ENCODE measurements at regions not wholly inside any gene's neighbourhood (a gene's known extent, or its start where the extent isn't known, plus 50 kb on each side); places are given as distances from the start of the nearest gene placed in this dataset.
"Not testable (repeated sequence)": the region's sequence is repeated elsewhere in the genome, so short reads cannot be mapped to it uniquely, and the experiment has no call there.

- H3K4me1 Mint-ChIP-seq (ENCODE audit: low read depth), result no peaks in the 10 kb centered on the region
- no peak overlapping the region for H3K4me3 Mint-ChIP-seq (ENCODE audit: low read depth)
- no peaks in the 10 kb centered on the region for H3K36me3 Mint-ChIP-seq (ENCODE audit: low read depth)
- no peak overlapping the region for H3K27ac Mint-ChIP-seq
- DNase-seq (ENCODE audit: low spot score), result no peak
- H3K27me3 Mint-ChIP-seq (ENCODE audit: low read depth), result no peaks in the 10 kb centered on the region
- intact Hi-C loops (cut with micrococcal nuclease), result no loop called here
- H3K9me3 Mint-ChIP-seq, result peaks cover 5% of the 10 kb centered on the region
Measured at GRCh38 chr6:48564036-48564820, 453.2 kb upstream of the PTCHD4 start.

DNA sequence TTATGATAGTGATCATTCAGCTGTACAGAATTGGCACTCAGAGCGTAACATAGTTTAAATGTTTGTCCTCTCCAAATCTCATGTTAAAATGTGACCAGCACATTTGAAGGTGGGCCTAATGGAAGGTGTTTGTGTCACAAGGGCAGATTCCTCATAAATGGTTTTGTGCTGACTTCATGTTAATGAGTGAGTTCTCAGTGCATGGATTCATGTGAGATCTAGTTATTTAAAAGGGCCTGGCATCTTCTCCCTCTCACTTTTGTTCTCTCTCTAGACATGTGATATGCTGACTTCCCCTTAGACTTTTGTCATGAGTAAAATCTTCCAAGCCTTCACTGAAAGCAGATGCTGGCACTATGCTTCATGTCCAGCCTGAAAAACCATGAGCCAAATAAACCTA lies 452.4 kb upstream of the PTCHD4 start:
- Mint-ChIP-seq H3K4me1 (ENCODE audit: low read depth) (no peaks in the 10 kb centered on the region), H3K27ac (no peak overlapping the region), H3K27me3 (ENCODE audit: low read depth) (no peaks in the 10 kb centered on the region), H3K9me3 (peaks cover 2% of the 10 kb centered on the region), H3K36me3 (ENCODE audit: low read depth) (no peaks in the 10 kb centered on the region), H3K4me3 (ENCODE audit: low read depth) (no peak overlapping the region)
- intact Hi-C loops (cut with micrococcal nuclease), result no loop called here
- DNase-seq (ENCODE audit: low spot score), result no peak

- no peak overlapping the region for H3K4me3 Mint-ChIP-seq (ENCODE audit: low read depth)
- peaks cover 1% of the 10 kb centered on the region for H3K9me3 Mint-ChIP-seq
Measured at GRCh38 chr6:48560408-48560807, 449.4 kb upstream of the PTCHD4 start.

DNA sequence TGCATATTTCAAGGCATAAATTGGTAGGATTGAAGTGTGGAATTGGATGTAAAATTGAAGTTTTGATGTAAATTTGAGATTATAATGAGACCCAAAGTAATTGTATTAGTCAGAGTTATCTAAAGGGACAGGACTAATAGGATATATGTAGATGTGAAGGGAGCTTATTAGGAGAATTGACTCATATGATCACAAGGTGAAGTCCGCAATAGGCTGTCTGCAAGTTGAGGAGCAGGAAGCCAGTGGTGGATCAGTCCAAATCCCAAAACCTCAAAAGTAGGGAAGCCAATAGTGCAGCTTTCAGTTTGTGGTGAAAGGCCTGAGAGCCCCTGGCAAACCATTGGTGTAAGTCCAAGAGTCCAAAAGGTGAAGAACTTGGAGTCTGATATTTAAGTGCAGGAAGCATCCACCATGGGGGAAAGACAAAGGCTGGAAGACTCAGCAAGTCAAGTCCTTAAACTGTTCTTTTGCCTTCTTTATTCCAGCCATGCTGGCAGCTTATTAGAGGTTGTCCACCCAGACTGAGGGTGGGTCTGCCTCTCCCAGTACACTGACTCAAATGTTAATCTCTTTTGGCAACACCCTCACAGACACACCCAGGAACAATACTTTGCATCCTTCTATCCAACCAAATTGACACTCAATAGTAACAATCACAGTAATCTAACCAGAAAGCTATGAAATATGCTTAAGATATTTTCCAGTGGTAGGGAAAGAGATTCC lies 442.6 kb upstream of the PTCHD4 start:
- H3K27me3 Mint-ChIP-seq (ENCODE audit: low read depth), result no peaks in the 10 kb centered on the region
- H3K4me3 Mint-ChIP-seq (ENCODE audit: low read depth), result no peak overlapping the region
- intact Hi-C loops (cut with micrococcal nuclease), result no loop called here
- H3K27ac Mint-ChIP-seq, result no peak overlapping the region
- DNase-seq (ENCODE audit: low spot score), result no peak
- peaks cover 5% of the 10 kb centered on the region for H3K9me3 Mint-ChIP-seq
- no peaks in the 10 kb centered on the region for H3K4me1 Mint-ChIP-seq (ENCODE audit: low read depth)
- H3K36me3 Mint-ChIP-seq (ENCODE audit: low read depth), result no peaks in the 10 kb centered on the region

More at GRCh38 chr6:48560408-48560807, 449.4 kb upstream of the PTCHD4 start:
- intact Hi-C loops (cut with micrococcal nuclease), result no loop called here
- no peak overlapping the region for H3K27ac Mint-ChIP-seq
- no peaks in the 10 kb centered on the region for H3K27me3 Mint-ChIP-seq (ENCODE audit: low read depth)
- no peaks in the 10 kb centered on the region for H3K36me3 Mint-ChIP-seq (ENCODE audit: low read depth)
- H3K4me1 Mint-ChIP-seq (ENCODE audit: low read depth), result no peaks in the 10 kb centered on the region
- no peak for DNase-seq (ENCODE audit: low spot score)

DNA sequence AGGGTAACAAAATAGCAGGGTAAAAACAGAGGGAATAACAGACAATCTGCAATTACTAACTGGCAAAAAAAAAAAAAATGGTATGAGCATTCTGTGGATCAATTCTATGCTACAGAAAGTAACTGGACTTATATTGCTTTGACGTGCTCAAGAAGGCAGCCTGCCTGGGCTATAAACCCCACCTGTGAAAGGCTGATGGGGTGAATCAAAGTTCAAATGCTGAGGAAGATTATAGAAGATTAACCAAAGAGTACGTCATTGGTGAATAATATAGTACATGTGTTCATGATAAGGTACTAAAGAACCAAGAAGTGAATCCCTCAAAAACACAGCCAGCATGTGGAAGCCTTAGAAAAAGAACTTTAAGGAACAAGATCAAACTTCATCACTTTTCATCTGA lies 441.9 kb upstream of the PTCHD4 start:
- H3K27ac Mint-ChIP-seq, result no peak overlapping the region
- no peaks in the 10 kb centered on the region for H3K27me3 Mint-ChIP-seq (ENCODE audit: low read depth)
- DNase-seq (ENCODE audit: low spot score), result no peak
- H3K4me1 Mint-ChIP-seq (ENCODE audit: low read depth), result no peaks in the 10 kb centered on the region
- H3K36me3 Mint-ChIP-seq (ENCODE audit: low read depth), result no peaks in the 10 kb centered on the region
- no peak overlapping the region for H3K4me3 Mint-ChIP-seq (ENCODE audit: low read depth)
- peaks cover 5% of the 10 kb centered on the region for H3K9me3 Mint-ChIP-seq
- intact Hi-C loops (cut with micrococcal nuclease), result no loop called here

DNA sequence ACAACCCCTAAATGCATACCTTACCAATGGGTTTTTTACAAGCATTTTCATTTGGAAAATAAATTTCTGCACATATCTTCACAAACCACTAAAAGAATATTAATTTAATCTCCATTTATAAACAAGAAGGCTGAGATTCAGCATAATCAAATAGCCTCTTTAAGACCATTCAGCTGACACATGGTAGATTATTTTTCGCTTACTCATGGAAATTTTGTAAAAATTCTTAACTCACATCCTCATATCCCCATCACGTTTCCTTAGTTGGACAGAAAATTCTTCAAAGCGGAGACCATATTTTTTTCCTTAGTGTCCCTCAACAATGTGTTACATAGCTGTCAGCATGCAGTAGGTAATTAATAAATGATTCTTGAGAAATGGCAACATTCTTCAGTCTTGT lies 439.6 kb upstream of the PTCHD4 start:
- Mint-ChIP-seq H3K4me3 (ENCODE audit: low read depth) (no peak overlapping the region), H3K36me3 (ENCODE audit: low read depth) (no peaks in the 10 kb centered on the region), H3K9me3 (peaks cover 5% of the 10 kb centered on the region), H3K4me1 (ENCODE audit: low read depth) (no peaks in the 10 kb centered on the region), H3K27me3 (ENCODE audit: low read depth) (no peaks in the 10 kb centered on the region), H3K27ac (no peak overlapping the region)
- intact Hi-C loops (cut with micrococcal nuclease), result no loop called here
- DNase-seq (ENCODE audit: low spot score), result no peak

DNA sequence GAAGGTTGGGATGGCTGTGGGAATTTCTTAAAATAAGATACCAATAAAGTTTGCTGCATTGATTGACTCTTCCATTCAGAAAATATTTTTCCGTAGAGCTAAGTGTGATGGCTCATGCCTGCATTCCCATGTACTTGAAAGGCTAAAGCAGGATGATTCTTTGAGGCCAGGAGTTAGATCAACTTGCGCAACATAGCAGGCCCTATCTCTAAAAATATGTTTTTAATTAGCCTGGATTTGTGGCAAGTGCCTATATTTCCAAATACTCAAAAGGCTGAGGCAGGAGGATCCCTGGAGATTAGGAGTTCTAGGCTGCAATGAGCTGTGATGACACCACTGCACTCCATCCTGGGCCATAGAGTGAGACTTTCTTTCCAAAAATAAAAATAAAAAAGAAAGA lies 431.2 kb upstream of the PTCHD4 start:
- no peaks in the 10 kb centered on the region for H3K36me3 Mint-ChIP-seq (ENCODE audit: low read depth)
- no peak overlapping the region for H3K27ac Mint-ChIP-seq
- H3K27me3 Mint-ChIP-seq (ENCODE audit: low read depth), result no peaks in the 10 kb centered on the region
- intact Hi-C loops (cut with micrococcal nuclease), result no loop called here
- DNase-seq (ENCODE audit: low spot score), result no peak
- no peaks in the 10 kb centered on the region for H3K4me1 Mint-ChIP-seq (ENCODE audit: low read depth)
- no peak overlapping the region for H3K4me3 Mint-ChIP-seq (ENCODE audit: low read depth)
- peaks cover 14% of the 10 kb centered on the region for H3K9me3 Mint-ChIP-seq

DNA sequence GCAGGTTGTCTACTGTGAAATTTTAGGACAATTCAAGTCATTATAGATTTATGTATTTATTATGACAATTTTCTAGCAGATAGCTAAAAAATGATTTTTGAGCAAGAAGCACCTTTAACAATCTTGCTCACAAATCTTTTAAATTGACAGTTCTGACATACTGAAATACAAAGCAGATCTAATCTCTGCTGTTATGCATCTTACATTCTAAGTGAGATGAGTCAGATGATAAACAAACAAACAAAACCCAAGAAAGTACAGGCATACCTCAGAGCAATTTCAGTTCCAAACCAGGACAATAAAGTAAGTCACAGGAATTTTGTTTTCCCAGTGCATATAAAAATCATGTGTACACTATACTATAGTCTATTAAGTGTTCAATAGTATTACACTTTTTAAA lies 430.7 kb upstream of the PTCHD4 start:
- Mint-ChIP-seq H3K27ac (no peak overlapping the region), H3K9me3 (peaks cover 14% of the 10 kb centered on the region)

GRCh38 chr6:48535582-48536009 lies 424.6 kb upstream of the PTCHD4 start:
- no peak overlapping the region for H3K4me3 Mint-ChIP-seq (ENCODE audit: low read depth)
- H3K27ac Mint-ChIP-seq, result no peak overlapping the region
- no peak for DNase-seq (ENCODE audit: low spot score)
- H3K27me3 Mint-ChIP-seq (ENCODE audit: low read depth), result no peaks in the 10 kb centered on the region
- intact Hi-C loops (cut with micrococcal nuclease), result no loop called here
- peaks cover 3% of the 10 kb centered on the region for H3K9me3 Mint-ChIP-seq
- H3K36me3 Mint-ChIP-seq (ENCODE audit: low read depth), result no peaks in the 10 kb centered on the region
- H3K4me1 Mint-ChIP-seq (ENCODE audit: low read depth), result no peaks in the 10 kb centered on the region

More for the DNA sequence above, 430.7 kb upstream of the PTCHD4 start:
- Mint-ChIP-seq H3K4me1 (ENCODE audit: low read depth) (no peaks in the 10 kb centered on the region), H3K36me3 (ENCODE audit: low read depth) (no peaks in the 10 kb centered on the region), H3K4me3 (ENCODE audit: low read depth) (no peak overlapping the region), H3K27me3 (ENCODE audit: low read depth) (no peaks in the 10 kb centered on the region)
- intact Hi-C loops (cut with micrococcal nuclease), result no loop called here
- DNase-seq (ENCODE audit: low spot score), result no peak

GRCh38 chr6:48530978-48531377 lies 420.0 kb upstream of the PTCHD4 start:
- intact Hi-C loops (cut with micrococcal nuclease); DNase-seq (ENCODE audit: low spot score); H3K4me3 Mint-ChIP-seq (ENCODE audit: low read depth); H3K36me3 Mint-ChIP-seq (ENCODE audit: low read depth); H3K4me1 Mint-ChIP-seq (ENCODE audit: low read depth); H3K27ac Mint-ChIP-seq; H3K9me3 Mint-ChIP-seq; H3K27me3 Mint-ChIP-seq (ENCODE audit: low read depth): not testable (repeated sequence)

GRCh38 chr6:48525849-48526248 lies 414.9 kb upstream of the PTCHD4 start:
- H3K36me3 Mint-ChIP-seq (ENCODE audit: low read depth), result no peaks in the 10 kb centered on the region
- no peaks in the 10 kb centered on the region for H3K4me1 Mint-ChIP-seq (ENCODE audit: low read depth)
- DNase-seq (ENCODE audit: low spot score), result no peak
- no peak overlapping the region for H3K4me3 Mint-ChIP-seq (ENCODE audit: low read depth)
- no peak overlapping the region for H3K27ac Mint-ChIP-seq
- H3K9me3 Mint-ChIP-seq, result no peaks in the 10 kb centered on the region
- intact Hi-C loops (cut with micrococcal nuclease), result no loop called here
- H3K27me3 Mint-ChIP-seq (ENCODE audit: low read depth), result no peaks in the 10 kb centered on the region

DNA sequence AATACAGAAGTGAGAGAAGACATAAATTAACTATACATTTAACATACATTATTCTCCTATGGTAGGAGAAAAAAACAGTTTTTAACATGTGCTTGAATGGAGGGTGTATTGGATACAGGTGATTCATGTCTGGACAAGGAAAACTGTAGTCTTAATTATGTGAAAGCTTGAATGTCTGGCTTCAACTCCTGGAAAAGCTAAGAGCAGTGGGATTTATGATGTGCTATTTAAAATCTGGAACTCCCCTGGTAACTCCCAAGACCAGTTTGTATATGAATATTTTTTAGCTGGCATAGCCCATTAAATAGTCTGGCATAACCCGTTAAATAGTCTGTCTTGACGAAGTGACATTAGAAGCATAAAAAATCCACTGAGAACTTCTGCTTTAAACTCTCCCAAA lies 410.0 kb upstream of the PTCHD4 start:
- H3K4me1 Mint-ChIP-seq (ENCODE audit: low read depth), result no peaks in the 10 kb centered on the region

DNA sequence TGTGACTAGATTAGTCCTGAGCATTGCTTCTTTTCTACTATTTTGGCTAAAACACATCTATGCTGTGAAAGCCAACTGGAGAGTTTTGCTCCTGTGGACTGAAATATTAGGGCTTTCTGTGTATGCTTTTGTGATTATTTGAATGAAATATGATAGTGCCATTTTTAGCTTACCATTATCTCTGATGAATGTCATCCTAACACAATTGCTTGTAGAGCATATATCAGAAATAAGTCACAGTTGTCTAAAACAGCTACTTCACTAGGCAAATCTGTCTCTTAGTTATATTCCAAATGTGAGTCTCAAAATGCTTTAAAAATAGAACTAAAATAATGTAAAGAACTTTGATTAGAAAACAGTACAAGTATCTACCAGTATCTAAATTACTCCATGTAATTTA lies 401.4 kb upstream of the PTCHD4 start:
- intact Hi-C loops (cut with micrococcal nuclease), result no loop called here
- Mint-ChIP-seq H3K27me3 (ENCODE audit: low read depth) (no peaks in the 10 kb centered on the region), H3K27ac (no peak overlapping the region), H3K9me3 (peaks cover 6% of the 10 kb centered on the region), H3K4me1 (ENCODE audit: low read depth) (no peaks in the 10 kb centered on the region), H3K4me3 (ENCODE audit: low read depth) (no peak overlapping the region), H3K36me3 (ENCODE audit: low read depth) (no peaks in the 10 kb centered on the region)
- DNase-seq (ENCODE audit: low spot score), result no peak

More for the DNA sequence above, 410.0 kb upstream of the PTCHD4 start:
- intact Hi-C loops (cut with micrococcal nuclease), result no loop called here
- Mint-ChIP-seq H3K36me3 (ENCODE audit: low read depth) (no peaks in the 10 kb centered on the region), H3K27me3 (ENCODE audit: low read depth) (no peaks in the 10 kb centered on the region), H3K4me3 (ENCODE audit: low read depth) (no peak overlapping the region), H3K9me3 (peaks cover 19% of the 10 kb centered on the region), H3K27ac (no peak overlapping the region)
- DNase-seq (ENCODE audit: low spot score), result no peak
